ENCODE measurements at regions not wholly inside any gene's neighbourhood (a gene's known extent, or its start where the extent isn't known, plus 50 kb on each side); places are given as distances from the start of the nearest gene placed in this dataset.
A peak's percentile ranks its signal among the peaks of the same experiment; 100 is the strongest.
"Not testable (repeated sequence)": the region's sequence is repeated elsewhere in the genome, so short reads cannot be mapped to it uniquely, and the experiment has no call there.

DNA sequence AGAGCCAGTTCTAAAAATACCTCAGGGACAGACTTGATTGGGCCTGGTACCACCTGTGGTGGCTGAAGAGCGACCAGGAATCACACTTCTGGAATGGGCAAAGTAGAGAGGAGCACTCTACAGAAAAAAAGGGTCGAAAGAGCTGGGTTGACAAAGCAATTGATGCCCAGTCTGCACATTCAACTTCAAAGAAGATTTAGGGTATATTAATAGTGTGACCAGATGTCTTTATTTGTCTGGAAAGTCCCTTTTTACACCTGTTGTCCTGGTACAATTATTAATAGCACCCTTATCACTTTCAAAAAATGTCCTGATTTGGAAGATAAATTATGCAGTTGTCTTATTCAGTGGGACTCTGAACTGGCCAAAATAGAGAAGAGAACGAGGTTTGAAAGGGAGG is 137.5 kb downstream of the DYRK2 start:
- Histone ChIP-seq H3K27ac (no peak overlapping the region), H3K36me3 (no peaks in the 10 kb centered on the region), H3K27me3 (no peaks in the 10 kb centered on the region), H3K9me3 (no peaks in the 10 kb centered on the region), H3K4me3 (no peak overlapping the region), H3K4me1 (no peaks in the 10 kb centered on the region)
- intact Hi-C loops (cut with DNase I), result no loop called here
- ATAC-seq (no peak), DNase-seq (no peak)
- TF ChIP-seq, protein P1, sequence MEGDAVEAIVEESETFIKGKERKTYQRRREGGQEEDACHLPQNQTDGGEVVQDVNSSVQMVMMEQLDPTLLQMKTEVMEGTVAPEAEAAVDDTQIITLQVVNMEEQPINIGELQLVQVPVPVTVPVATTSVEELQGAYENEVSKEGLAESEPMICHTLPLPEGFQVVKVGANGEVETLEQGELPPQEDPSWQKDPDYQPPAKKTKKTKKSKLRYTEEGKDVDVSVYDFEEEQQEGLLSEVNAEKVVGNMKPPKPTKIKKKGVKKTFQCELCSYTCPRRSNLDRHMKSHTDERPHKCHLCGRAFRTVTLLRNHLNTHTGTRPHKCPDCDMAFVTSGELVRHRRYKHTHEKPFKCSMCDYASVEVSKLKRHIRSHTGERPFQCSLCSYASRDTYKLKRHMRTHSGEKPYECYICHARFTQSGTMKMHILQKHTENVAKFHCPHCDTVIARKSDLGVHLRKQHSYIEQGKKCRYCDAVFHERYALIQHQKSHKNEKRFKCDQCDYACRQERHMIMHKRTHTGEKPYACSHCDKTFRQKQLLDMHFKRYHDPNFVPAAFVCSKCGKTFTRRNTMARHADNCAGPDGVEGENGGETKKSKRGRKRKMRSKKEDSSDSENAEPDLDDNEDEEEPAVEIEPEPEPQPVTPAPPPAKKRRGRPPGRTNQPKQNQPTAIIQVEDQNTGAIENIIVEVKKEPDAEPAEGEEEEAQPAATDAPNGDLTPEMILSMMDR (IDR thresholded peaks at IDR 0.05), result no peak

DNA sequence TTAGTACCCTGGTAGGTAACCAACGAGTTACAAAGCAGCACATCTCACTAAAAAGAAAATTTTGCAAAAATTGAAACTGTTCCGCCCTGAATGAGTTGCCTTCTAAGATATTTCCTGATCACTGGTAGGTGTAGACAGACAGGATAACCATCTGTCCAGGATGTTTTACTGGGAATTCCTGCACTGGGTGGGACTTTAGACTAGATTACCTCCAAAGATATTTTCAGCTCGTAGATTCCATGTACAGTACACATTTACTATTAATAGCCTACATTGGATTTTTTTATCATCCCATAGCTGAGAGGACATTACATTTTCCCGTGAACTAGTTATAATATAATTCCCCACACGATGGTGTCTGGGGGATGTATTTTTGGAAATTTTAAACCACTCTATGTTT is 139.6 kb downstream of the DYRK2 start:
- DNase-seq, result no peak
- Histone ChIP-seq H3K9me3 (no peaks in the 10 kb centered on the region), H3K36me3 (no peaks in the 10 kb centered on the region), H3K27ac (no peak overlapping the region), H3K27me3 (no peaks in the 10 kb centered on the region), H3K4me1 (no peaks in the 10 kb centered on the region), H3K4me3 (no peak overlapping the region)
- TF ChIP-seq, protein P1 (IDR thresholded peaks at IDR 0.05), result no peak
- intact Hi-C loops (cut with DNase I), result no loop called here
- ATAC-seq, result no peak

DNA sequence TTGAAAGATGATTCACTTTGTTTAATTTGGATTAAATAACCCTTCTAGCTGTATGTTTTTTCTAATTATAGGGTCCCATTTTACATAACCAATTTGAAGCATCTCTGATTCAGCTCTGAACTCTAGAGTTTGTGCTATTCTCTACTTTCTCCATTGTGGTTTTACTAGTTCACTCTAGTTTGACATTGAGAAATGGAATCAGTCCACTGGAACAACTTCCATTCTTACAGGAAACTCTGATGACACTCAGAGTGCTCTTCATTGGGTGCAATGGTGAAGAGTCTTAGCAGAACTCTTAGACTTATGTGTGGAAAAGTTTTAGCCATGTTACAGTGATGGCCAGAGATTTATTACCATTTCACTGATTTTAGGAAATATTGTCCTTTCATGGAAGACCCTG is 140.7 kb downstream of the DYRK2 start:
- Histone ChIP-seq H3K9me3 (no peaks in the 10 kb centered on the region), H3K27ac (no peak overlapping the region), H3K27me3 (no peaks in the 10 kb centered on the region), H3K4me3 (no peak overlapping the region), H3K36me3 (no peaks in the 10 kb centered on the region), H3K4me1 (no peaks in the 10 kb centered on the region)
- ATAC-seq (no peak), DNase-seq (no peak)
- intact Hi-C loops (cut with DNase I), result no loop called here
- TF ChIP-seq, protein P1 (IDR thresholded peaks at IDR 0.05), result no peak

DNA sequence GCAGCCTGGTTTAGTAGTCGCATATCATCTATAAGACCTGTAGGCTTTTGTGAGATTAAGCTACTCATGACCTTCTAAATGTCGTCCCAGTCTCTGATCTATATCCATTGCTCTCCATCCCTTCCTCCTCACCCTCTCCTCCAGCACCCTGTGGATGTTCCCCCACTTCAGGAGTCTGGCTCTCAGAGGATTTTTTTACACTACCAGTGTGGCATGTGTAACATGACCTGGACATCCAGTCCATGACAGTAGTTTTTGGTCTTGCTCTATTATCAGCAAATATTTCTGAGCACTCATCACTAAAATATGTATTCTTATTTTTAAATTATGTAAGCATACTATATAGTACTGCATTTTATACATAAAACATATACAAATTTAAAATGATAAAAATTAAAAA is 142.1 kb downstream of the DYRK2 start:
- TF ChIP-seq, protein P1 (IDR thresholded peaks at IDR 0.05), result no peak
- no peak overlapping the region for H3K4me3 ChIP-seq
- no peak overlapping the region for H3K27ac ChIP-seq
- DNase-seq, result no peak
- no peaks in the 10 kb centered on the region for H3K4me1 ChIP-seq
- intact Hi-C loops (cut with DNase I), result no loop called here
- no peaks in the 10 kb centered on the region for H3K9me3 ChIP-seq
- ATAC-seq, result no peak
- no peaks in the 10 kb centered on the region for H3K36me3 ChIP-seq
- H3K27me3 ChIP-seq, result no peaks in the 10 kb centered on the region

DNA sequence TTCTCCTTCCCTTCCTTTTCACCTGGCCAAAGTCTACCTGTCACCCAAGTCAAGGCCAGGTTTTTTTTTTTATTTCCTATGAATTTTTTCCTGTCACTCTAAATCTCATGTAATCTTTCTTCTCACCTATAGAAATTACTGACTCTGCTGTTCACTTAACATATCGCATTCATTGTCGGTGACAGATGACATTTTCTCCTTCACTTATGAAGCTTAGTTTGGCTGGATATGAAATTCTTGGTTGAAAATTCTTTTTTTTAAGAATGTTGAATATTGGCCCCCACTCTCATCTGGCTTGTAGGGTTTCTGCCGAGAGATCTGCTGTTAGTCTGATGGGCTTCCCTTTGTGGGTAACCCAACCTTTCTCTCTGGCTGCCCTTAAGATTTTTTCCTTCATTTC is 142.8 kb downstream of the DYRK2 start:
- not testable (repeated sequence) for H3K4me1 ChIP-seq

DNA sequence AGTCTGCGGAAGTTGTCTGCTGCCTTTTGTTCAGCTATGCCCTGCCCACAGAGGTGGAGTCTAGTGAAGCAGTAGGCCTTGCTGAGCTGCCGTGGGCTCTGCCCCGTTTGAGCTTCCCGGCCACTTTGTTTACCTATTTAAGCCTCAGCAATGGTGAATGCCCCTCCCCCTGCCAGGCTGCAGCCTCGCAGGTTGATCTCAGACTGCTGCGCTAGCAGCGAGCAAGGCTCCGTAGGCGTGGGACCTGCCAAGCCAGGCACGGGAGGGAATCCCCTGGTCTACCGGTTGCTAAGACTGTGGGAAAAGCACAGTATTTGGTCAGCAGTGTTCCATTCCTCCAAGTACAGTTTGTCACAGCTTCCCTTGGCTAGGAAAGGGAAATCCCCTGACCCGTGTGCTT is 143.6 kb downstream of the DYRK2 start:
- TF ChIP-seq, protein P1 (IDR thresholded peaks at IDR 0.05), result no peak
- ATAC-seq (no peak), DNase-seq (peak in 1 of 4 donors; percentile 61)
- Histone ChIP-seq H3K4me3 (no peak overlapping the region), H3K27ac (no peak overlapping the region), H3K4me1 (no peaks in the 10 kb centered on the region), H3K27me3 (no peaks in the 10 kb centered on the region), H3K9me3 (no peaks in the 10 kb centered on the region), H3K36me3 (no peaks in the 10 kb centered on the region)
- intact Hi-C loops (cut with DNase I), result no loop called here

More for the DNA sequence above, 142.8 kb downstream of the DYRK2 start:
- DNase-seq; H3K9me3 ChIP-seq; ATAC-seq; H3K27me3 ChIP-seq; H3K27ac ChIP-seq; H3K4me3 ChIP-seq; H3K36me3 ChIP-seq; intact Hi-C loops (cut with DNase I): not testable (repeated sequence)

Measured in left lung (tissue), 4 donors.